GM21528 (cell line): ENCODE measurements at regions not wholly inside any gene's neighbourhood (a gene's known extent, or its start where the extent isn't known, plus 50 kb on each side); places are given as distances from the start of the nearest gene placed in this dataset.
A peak's percentile ranks its signal among the peaks of the same experiment; 100 is the strongest.

Experiments
- ATAC-seq: cut with Tn5 transposase; IDR thresholded peaks from one replicate; pipeline ENCODE4 v1.9.1; 2021; ENCODE audit warnings: mild to moderate bottlenecking, moderate library complexity; ENCODE audit not compliant: unreplicated experiment, low FRiP score

- no peak for ATAC-seq
Measured at GRCh38 chr4:149296503-149296902, 519.1 kb downstream of the IQCM start.

GRCh38 chr4:149296084-149296483, 519.6 kb downstream of the IQCM start:
- no peak for ATAC-seq

GRCh38 chr4:149294601-149295000, 521.0 kb downstream of the IQCM start:
- ATAC-seq: no peak

- ATAC-seq: no peak
Measured at GRCh38 chr4:149293046-149293649, 522.5 kb downstream of the IQCM start.

GRCh38 chr4:149292425-149293007, 523.1 kb downstream of the IQCM start:
- ATAC-seq: no peak

- ATAC-seq: no peak
Measured at GRCh38 chr4:149291463-149291862, 524.2 kb downstream of the IQCM start.

- ATAC-seq: no peak
Measured at GRCh38 chr4:149280806-149281205, 534.8 kb downstream of the IQCM start.

GRCh38 chr4:149279776-149280175, 535.9 kb downstream of the IQCM start:
- ATAC-seq: no peak

GRCh38 chr4:149279331-149279730, 536.3 kb downstream of the IQCM start:
- no peak for ATAC-seq

GRCh38 chr4:149277705-149278104, 537.9 kb downstream of the IQCM start:
- no peak for ATAC-seq

- no peak for ATAC-seq
Measured at GRCh38 chr4:149269835-149270234, 545.8 kb downstream of the IQCM start.

GRCh38 chr4:149266301-149266700, 549.3 kb downstream of the IQCM start:
- ATAC-seq: no peak

- no peak for ATAC-seq
Measured at GRCh38 chr4:149265645-149266044, 550.0 kb downstream of the IQCM start.

- ATAC-seq: peak; percentile 90
Measured at GRCh38 chr4:149264093-149264733, 551.4 kb downstream of the IQCM start.

GRCh38 chr4:149248191-149248764, 567.4 kb downstream of the IQCM start:
- ATAC-seq: no peak

GRCh38 chr4:149247164-149247563, 568.5 kb downstream of the IQCM start:
- ATAC-seq: no peak

GRCh38 chr4:149245333-149245732, 570.3 kb downstream of the IQCM start:
- no peak for ATAC-seq

GRCh38 chr4:149238097-149238496, 577.5 kb downstream of the IQCM start:
- ATAC-seq: no peak

- no peak for ATAC-seq
Measured at GRCh38 chr4:149234798-149235197, 580.8 kb downstream of the IQCM start.

GRCh38 chr4:149223659-149224058, 592.0 kb downstream of the IQCM start:
- ATAC-seq: no peak

- ATAC-seq: no peak
Measured at GRCh38 chr4:149218672-149219071, 597.0 kb downstream of the IQCM start.

- no peak for ATAC-seq
Measured at GRCh38 chr4:149214301-149214700, 601.3 kb downstream of the IQCM start.
